Skin epidermis (tissue), 12 donors: ENCODE measurements at regions not wholly inside any gene's neighbourhood (a gene's known extent, or its start where the extent isn't known, plus 50 kb on each side); places are given as distances from the start of the nearest gene placed in this dataset.
A peak's percentile ranks its signal among the peaks of the same experiment; 100 is the strongest.
"Not testable (repeated sequence)": the region's sequence is repeated elsewhere in the genome, so short reads cannot be mapped to it uniquely, and the experiment has no call there.

ENCODE experiments used
- H3K27ac ChIP-seq, 21 experiments: fragments of 200-600 bp; sonication (generic) in 11 of 21; one replicate each; pipeline ENCODE4 v1.5.0; 2020; ENCODE audit warnings: mild to moderate bottlenecking in 3 of 21, inconsistent platforms in 2 of 21, moderate library complexity in 2 of 21
- H3K4me3 ChIP-seq, 7 experiments: fragments of 200-600 bp; sonication (generic) in 2 of 7; one replicate each; pipeline ENCODE4 v1.5.0; 2020; ENCODE audit warnings: inconsistent platforms in 2 of 7, mild to moderate bottlenecking in 2 of 7, moderate library complexity in 1 of 7

DNA sequence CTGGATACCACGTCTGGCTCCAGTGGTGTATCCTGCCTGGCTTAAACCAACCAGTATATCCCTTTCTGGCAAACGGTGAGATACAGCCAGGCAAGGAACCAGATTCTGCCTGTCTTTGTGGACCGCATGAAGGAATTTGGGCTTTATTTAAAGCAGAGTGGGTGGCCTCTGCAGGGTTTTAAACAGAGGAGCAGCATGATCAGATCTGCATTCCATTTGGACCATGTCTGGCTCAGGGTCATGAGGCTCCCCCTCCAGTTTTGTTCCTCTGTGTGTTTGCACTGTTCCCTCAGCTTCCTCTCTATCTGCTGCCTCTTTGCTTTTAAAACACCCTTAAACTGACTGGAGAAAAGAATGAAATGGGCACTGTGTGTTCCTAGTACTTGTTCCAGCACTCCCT lies 195.0 kb downstream of the GIPC2 start:
- H3K4me3 ChIP-seq: no peak overlapping the region
- peak overlapping the region in 1 of 21 experiments; percentile 12 for H3K27ac ChIP-seq

DNA sequence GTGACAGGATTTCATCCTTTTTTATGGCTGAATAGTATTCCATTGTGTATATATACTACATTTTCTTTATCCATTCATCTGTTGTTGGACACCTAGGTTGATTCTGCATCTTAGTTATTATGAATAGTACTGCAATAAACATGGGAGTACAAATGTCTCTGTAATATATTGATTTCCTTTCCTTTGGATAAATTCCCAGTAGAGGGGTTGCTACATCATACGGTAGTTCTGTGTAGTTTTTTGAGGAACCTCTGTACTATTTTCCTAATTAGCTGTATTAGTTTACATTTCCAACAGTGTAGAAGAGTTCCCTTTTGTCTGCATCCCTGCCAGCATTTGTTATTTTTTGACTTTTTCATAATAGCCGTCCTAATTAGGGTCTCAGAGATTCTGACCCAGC lies 201.3 kb downstream of the GIPC2 start:
- no peak overlapping the region for H3K4me3 ChIP-seq
- no peak overlapping the region for H3K27ac ChIP-seq

DNA sequence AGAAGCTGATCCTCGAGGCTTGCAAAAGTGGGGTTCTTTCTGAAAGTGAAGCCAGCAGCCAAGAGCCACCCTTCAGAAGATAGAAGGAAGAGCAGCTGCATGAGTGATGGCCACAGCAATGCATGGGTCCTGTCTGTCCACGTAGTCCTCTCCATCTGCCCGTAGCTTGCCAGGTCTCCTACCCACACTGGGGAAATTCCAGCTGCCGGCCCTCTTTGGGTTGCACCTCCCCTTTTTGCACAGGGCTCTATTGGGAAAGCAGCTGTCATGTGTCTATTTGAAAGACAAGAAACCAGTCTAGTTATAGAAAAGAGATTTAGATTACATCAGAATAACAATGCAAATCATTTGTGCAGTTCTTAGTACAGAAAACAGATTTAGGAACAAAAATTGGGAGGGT lies 204.4 kb downstream of the GIPC2 start:
- Histone ChIP-seq H3K27ac (peak overlapping the region in 1 of 21 experiments; percentile 39), H3K4me3 (no peak overlapping the region)

- no peak overlapping the region for H3K4me3 ChIP-seq
- H3K27ac ChIP-seq: no peak overlapping the region
Measured at GRCh38 chr1:78254517-78254916, 208.8 kb downstream of the GIPC2 start.

DNA sequence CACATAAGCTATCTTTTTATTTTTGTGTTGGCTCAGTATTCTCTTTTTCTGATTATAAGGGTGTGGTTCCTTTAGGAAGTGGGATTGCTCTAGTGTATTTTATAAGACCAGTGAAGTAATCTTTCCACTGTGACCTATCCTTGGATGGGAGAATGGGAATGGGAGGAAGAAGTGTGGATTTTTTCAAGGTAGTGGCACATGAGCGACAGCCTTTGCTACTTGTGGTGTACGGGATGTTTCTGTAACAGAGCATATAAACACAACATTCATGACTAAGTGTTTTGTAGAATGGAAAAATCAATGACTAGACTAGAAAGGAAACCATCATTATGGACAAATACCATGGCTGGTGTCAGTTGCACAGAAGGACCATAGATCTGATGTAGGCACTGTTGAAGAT lies 209.6 kb downstream of the GIPC2 start:
- Histone ChIP-seq H3K4me3 (no peak overlapping the region), H3K27ac (peak overlapping the region in 1 of 21 experiments; percentile 31)

GRCh38 chr1:78255846-78256245 lies 210.1 kb downstream of the GIPC2 start:
- Histone ChIP-seq H3K4me3 (no peak overlapping the region), H3K27ac (no peak overlapping the region)

DNA sequence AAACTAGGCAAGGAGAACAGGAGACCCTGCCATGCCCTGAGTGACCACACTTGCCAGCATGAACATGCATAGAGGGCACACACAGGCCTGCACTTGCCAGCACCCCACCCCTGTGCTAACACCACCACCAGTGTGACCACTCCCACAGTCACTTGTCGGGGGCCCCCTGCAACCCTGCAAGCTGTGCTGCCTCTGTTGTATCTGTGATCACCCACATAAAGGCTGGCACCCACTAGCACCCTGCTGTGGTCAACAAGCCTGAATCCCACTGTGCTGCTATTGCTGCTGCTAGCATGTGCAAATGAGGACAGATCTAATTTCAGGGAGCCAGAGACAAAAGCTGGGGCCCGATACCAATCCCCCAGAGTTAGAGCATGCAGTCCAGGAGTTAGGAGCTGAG lies 217.7 kb downstream of the GIPC2 start:
- Histone ChIP-seq H3K4me3 (no peak overlapping the region), H3K27ac (no peak overlapping the region)

- Histone ChIP-seq H3K27ac (no peak overlapping the region), H3K4me3 (no peak overlapping the region)
Measured at GRCh38 chr1:78263946-78264345, 218.2 kb downstream of the GIPC2 start.

DNA sequence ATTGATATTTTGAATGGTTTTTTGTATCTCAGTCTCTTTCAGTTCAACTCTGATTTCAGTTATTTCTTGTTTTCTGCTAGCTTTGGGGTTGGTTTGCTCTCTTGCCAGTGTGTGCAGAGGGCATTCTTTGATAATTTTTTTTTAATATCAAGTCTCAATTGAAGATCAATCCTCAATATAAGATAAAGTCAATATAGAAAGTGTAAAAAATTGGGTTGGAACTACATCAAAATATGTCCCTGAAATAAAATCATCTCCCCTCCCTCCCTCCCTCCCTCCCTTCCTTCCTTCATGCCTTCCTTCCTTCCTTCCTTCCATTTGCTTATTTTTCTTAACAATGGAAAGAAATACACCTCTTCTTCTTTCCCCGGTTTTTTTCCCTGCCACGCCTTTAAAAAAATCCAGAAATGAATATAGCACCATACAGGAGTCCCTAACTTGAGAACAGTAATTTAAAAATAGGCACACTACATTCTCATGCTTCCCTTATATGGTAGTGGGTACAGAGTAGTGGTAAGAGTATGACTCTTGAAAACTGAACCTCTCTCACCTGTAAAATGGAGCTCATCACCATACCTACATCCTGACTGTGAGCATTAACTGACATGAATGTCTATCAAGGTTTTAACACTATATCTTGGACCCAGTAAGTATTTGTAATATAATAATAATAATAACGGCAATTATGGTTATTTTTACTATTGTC lies 221.9 kb downstream of the GIPC2 start:
- no peak overlapping the region for H3K4me3 ChIP-seq
- no peak overlapping the region for H3K27ac ChIP-seq

- H3K27ac ChIP-seq: no peak overlapping the region
- no peak overlapping the region for H3K4me3 ChIP-seq
Measured at GRCh38 chr1:78269591-78269990, 221.2 kb upstream of the PTGFR start.

- not testable (repeated sequence) for H3K27ac ChIP-seq, H3K4me3 ChIP-seq
Measured at GRCh38 chr1:78271423-78271822, 219.4 kb upstream of the PTGFR start.

GRCh38 chr1:78274814-78275213 lies 216.0 kb upstream of the PTGFR start:
- H3K27ac ChIP-seq: no peak overlapping the region
- no peak overlapping the region for H3K4me3 ChIP-seq

GRCh38 chr1:78275456-78275855 lies 215.3 kb upstream of the PTGFR start:
- Histone ChIP-seq H3K27ac (no peak overlapping the region), H3K4me3 (no peak overlapping the region)

GRCh38 chr1:78275906-78276685 lies 214.7 kb upstream of the PTGFR start:
- no peak overlapping the region for H3K4me3 ChIP-seq
- H3K27ac ChIP-seq: no peak overlapping the region

- peak overlapping the region in 1 of 21 experiments; percentile 37 for H3K27ac ChIP-seq
- no peak overlapping the region for H3K4me3 ChIP-seq
Measured at GRCh38 chr1:78277253-78277652, 213.5 kb upstream of the PTGFR start.

DNA sequence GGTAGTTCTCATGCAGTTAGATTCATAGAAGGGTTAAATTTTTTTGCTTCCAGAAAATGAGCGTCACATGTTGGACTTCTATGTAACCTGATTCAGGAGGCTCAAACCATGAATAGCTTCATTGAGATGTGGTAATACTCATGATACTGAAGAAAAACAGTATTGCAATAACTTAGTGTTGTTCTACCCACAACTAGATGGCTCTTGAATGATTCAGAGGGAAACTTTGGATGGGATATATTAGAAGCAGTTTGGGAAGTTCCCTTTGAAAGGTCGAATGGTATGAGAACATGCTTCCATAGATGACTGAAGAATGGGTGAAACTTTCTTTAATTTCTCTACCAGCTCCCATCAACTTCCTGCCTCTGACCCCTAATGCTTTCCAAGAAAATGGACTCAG lies 211.7 kb upstream of the PTGFR start:
- H3K4me3 ChIP-seq: no peak overlapping the region
- peak overlapping the region in 3 of 21 experiments; percentile 23 to 57 (median 44) for H3K27ac ChIP-seq

- H3K4me3 ChIP-seq: no peak overlapping the region
Measured at GRCh38 chr1:78280626-78281025, 210.1 kb upstream of the PTGFR start.

DNA sequence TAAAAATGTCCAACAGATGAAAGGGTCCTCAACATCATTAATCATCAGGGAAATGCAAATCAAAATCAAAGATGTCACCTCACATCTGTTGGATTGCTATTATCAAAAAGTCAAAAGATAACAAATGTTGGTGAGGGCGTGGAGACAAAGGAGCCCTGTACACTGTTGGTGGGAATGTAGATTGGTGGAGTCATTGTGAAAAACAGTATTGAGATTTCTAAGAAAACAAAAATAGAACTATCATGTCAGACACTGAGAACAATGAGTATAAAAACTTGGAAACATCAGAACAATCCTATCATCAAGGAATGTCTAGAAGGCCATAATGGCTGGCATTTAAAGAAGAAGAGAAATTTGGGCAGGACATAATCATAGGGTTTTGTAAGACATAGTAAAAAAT lies 209.2 kb upstream of the PTGFR start:
- no peak overlapping the region for H3K4me3 ChIP-seq
- H3K27ac ChIP-seq: no peak overlapping the region

More at GRCh38 chr1:78280626-78281025, 210.1 kb upstream of the PTGFR start:
- no peak overlapping the region for H3K27ac ChIP-seq

DNA sequence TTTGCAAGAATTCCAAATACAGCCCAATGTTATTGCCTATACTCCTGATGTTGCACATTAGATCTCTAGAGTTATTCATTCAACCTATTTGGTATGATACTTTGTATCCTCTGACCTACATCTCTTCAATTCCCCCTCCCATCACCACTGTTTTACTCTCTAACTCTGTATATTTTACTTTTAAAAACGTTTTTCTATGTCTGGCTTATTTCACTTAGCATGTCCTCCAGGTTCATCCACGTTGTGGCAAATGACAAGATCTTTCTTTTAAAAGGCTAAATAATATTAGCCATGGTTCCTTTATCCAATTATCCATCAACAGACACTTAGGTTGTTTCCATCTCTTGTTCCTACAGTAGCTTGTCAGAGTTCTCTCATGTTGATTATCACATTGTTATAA lies 207.1 kb upstream of the PTGFR start:
- no peak overlapping the region for H3K4me3 ChIP-seq
- H3K27ac ChIP-seq: no peak overlapping the region

DNA sequence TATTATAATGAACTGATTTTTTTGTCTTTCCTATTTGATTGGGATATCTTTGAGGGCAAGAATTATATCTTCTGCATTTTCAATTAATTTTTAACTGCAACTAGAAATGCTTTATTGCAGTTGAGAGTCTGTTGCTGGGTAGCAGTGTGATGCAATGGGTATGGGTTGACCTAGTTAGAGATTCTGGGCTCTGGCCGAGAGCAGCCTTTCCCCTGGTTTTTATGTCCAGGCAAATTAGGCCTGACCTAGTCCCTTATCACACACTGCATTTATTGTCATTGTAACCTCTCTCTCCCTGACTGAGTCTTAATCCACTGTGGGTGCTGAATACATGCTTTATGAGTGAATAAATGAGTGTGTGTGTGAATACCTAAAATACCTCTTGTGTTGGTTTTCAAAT lies 206.4 kb upstream of the PTGFR start:
- H3K4me3 ChIP-seq: no peak overlapping the region
- no peak overlapping the region for H3K27ac ChIP-seq

GRCh38 chr1:78286686-78287085 lies 204.1 kb upstream of the PTGFR start:
- no peak overlapping the region for H3K27ac ChIP-seq
- H3K4me3 ChIP-seq: no peak overlapping the region
